HepG2 (cell line): ENCODE measurements at regions not wholly inside any gene's neighbourhood (a gene's known extent, or its start where the extent isn't known, plus 50 kb on each side); places are given as distances from the start of the nearest gene placed in this dataset.

Source experiments
- CTCF ChIP-seq: sonication (generic); formaldehyde crosslinking; IDR thresholded peaks from 2 replicates; pipeline ENCODE4 v1.5.0; 2020; ENCODE audit warnings: mild to moderate bottlenecking, missing genetic modification reagents, moderate library complexity
- KLF6 ChIP-seq: IDR thresholded peaks from 2 replicates; pipeline ENCODE4 v1.8.0; 2016; ENCODE audit warnings: missing biosample characterization, missing genetic modification reagents
- NCOA1 ChIP-seq: sonication (generic); formaldehyde crosslinking; IDR thresholded peaks from 2 replicates; pipeline ENCODE4 v1.9.0; 2021; ENCODE audit warnings: missing genetic modification reagents
- TAF1 ChIP-seq: sonication (generic); formaldehyde crosslinking; IDR thresholded peaks from 2 replicates; pipeline ENCODE4 v1.4.0; 2020; ENCODE audit warnings: missing genetic modification reagents

GRCh38 chr11:29956076-29956556 is 60.7 kb downstream of the KCNA4 start:
- TF ChIP-seq NCOA1 (CRISPR knock-in tag), result no peak
- no peak for TF ChIP-seq KLF6 (CRISPR knock-in tag)
- no peak for TF ChIP-seq CTCF
- TF ChIP-seq TAF1 (CRISPR knock-in tag), result no peak
